MV-4-11 (cell line): ENCODE measurements at regions not wholly inside any gene's neighbourhood (a gene's known extent, or its start where the extent isn't known, plus 50 kb on each side); places are given as distances from the start of the nearest gene placed in this dataset.
"Not testable (repeated sequence)": the region's sequence is repeated elsewhere in the genome, so short reads cannot be mapped to it uniquely, and the experiment has no call there.

ENCODE experiments used
- DNase-seq: peaks from one replicate; lab custom pipeline; 2025; lab: John Stamatoyannopoulos, UW

DNA sequence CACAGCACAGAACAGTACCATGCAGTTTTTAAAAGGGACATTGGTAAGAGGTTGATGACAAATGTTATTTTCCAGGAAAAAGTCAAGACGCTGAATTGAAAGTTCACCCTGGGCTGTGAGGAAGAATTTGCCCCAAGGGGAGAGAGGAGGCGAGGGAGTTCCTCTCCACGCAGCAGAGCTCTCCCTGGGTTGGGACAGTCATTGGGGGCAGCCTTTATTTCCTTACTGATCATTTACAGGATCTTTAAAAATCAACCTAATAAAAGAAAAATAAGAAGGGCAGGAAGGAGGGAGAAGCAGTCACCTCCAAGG is 49.9 kb upstream of the WNT7B start:
- no peak for DNase-seq

- peak; percentile 6 for DNase-seq
These were observed 50.5 kb upstream of the WNT7B start for GRCh38 chr22:46027211-46028105.

GRCh38 chr22:46028106-46028991 is 51.4 kb upstream of the WNT7B start:
- no peak for DNase-seq

GRCh38 chr22:46029036-46029435 is 52.1 kb upstream of the WNT7B start:
- no peak for DNase-seq

DNA sequence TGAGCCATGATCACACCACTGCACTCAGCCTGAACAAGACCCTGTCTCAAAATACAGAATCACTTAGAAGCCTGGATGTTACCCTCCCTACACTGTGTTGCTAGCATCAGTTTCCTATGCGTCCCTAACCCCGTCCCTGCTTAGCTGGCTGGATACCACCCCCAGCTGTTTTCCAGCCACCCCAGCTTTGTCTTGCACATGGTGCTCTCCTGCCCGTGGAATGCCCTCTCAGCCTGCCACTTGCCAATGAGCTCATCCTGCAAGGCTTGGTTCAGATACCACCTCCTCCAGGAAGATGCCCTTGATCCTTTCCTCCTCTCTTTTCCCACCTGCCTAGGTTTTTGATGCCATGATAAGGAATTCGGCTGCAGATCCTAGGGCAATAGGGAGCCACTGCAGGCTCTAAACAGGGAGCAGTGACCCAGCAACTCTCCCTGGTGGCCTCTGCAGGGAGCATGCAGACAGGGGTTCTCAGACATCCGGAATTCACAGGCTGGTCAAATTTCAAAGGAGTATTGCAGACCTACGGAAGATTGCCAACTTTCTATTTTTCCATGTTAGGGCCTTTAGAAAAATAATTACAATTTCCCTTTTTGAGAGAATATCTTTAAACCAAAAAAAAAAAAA is 52.7 kb upstream of the WNT7B start:
- DNase-seq = no peak

DNA sequence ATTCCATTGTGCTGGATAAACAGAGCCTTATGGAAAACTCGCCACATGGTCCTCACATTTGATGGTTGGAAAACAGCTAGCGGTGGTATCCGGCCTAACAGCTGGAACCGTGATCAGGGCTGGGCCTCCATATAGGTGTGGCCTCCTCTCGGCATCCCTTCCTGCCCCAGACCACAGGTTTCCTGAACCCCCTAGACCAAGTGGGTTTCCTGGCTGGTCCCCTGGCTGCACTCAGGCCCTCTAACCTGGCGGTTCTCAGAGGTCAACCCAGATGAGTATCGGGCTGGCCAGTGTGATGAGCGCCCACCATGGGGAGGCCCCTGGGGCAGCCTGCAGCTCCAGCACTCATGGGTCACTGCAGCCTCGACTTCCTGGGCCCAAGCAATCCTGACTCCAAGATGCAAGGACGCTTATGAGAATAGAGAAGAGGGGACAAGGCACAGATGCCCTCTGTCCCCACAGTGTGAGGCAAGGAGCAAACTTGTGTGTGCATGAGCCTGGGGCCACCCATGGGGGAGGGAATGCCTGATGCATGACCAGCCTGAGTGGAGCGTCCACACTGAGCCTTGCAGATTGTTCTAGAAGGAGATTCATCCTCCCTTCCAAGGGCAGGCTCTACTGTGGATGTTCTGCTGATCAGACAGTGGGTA is 53.4 kb upstream of the WNT7B start:
- no peak for DNase-seq

- DNase-seq = no peak
These were observed 54.1 kb upstream of the WNT7B start for GRCh38 chr22:46031066-46031465.

DNA sequence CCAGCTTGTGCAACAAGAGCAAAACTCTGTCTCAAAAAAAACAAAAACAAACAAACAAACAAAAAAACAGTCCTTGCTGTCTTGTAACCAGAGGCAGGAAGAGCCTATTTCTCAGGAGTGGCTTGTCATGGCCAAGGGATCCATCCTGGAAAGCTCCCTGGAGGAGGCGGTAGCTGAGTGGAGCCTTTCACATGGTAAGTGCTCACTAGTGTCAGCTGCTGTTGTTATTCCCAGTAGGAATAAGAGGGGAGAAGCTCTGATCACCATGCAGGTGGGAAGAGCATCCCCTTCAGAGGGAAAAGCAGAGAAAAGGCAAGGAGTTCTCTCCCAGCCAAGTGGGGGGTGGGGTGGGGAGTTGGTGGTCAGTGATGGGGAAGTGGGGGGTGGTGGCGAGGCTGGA is 54.6 kb upstream of the WNT7B start:
- DNase-seq = no peak

DNA sequence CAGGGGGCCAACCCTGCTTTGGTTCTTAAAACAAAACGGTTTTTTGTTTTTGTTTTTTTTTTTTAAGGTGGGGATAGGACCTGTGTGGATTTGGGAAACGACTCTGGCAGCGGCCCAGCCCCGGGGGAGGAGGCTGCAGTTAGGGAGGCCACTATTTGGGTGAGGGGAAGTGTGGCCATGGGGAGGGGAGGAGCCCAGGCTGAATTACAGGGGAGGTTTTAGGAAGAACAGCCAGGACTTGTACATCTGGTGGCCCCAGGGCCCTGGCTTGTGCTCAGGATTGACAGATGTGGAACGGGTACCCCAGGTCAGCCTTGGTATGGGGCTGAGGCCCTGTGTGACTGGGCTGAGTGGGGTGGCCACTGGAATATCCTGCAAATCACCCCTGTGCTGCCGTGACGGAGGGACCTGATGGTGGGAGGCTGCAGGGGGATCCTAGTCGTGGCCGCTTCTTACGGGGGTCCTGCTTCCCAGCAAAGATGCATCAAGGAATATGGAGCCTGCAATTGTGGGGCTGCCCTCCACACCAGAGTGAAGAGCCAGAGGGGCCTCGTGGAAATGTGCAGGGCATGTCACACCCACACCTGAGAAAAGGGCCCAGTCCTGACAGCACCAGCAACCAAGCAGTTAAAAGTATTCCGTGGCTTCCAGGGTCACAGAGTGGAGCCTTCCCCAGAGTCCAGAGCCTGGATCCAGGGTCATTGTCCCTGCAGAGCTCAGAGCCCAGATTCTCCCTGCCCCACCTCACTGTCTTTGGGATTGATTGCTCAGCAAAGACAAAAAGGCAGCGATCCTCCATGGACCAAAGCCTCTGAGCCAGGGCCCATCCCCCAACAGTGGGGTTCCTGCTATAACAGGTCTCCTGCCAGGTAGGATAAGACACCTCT is 55.2 kb upstream of the WNT7B start:
- no peak for DNase-seq

GRCh38 chr22:46033256-46034200 is 56.6 kb upstream of the WNT7B start:
- DNase-seq = no peak

DNA sequence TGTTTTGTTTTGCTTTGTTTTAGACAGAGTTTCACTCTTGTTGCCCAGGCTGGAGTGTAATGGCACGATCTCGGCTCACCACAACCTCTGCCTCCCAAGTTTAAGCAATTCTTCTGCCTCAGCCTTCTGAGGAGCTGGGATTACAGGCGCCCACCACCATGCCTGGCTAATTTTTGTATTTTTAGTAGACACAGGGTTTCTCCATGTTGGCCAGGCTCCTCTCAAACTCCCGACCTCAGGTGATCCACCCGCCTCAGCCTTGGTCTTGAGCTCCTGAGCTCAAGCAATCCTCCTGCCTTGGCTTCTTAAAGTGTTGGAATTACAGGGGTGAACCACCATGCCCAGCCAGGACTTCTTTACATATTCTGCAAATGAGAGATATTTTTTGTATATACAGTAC is 57.5 kb upstream of the WNT7B start:
- not testable (repeated sequence) for DNase-seq

GRCh38 chr22:46035380-46035741 is 58.4 kb upstream of the WNT7B start:
- no peak for DNase-seq

- peak; percentile 97 for DNase-seq
These were observed 59.0 kb upstream of the WNT7B start for GRCh38 chr22:46035742-46036557.

- DNase-seq = no peak
These were observed 59.8 kb upstream of the WNT7B start for GRCh38 chr22:46036558-46037408.

DNA sequence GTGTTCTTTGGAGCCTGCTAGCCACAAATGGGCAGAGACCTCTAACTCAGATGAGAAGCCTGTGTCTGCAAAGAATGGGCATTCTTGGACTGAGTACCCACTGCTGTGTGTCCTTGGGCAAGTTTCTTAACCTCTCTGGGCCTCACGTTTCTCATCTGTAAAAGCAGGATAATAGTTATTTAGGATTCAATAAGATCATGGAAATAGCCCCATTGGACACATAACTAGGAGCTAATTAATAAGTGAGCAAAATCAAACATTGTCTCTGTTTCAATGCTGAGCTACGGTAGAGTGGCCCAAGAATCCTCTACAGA is 61.2 kb upstream of the WNT7B start:
- no peak for DNase-seq

DNA sequence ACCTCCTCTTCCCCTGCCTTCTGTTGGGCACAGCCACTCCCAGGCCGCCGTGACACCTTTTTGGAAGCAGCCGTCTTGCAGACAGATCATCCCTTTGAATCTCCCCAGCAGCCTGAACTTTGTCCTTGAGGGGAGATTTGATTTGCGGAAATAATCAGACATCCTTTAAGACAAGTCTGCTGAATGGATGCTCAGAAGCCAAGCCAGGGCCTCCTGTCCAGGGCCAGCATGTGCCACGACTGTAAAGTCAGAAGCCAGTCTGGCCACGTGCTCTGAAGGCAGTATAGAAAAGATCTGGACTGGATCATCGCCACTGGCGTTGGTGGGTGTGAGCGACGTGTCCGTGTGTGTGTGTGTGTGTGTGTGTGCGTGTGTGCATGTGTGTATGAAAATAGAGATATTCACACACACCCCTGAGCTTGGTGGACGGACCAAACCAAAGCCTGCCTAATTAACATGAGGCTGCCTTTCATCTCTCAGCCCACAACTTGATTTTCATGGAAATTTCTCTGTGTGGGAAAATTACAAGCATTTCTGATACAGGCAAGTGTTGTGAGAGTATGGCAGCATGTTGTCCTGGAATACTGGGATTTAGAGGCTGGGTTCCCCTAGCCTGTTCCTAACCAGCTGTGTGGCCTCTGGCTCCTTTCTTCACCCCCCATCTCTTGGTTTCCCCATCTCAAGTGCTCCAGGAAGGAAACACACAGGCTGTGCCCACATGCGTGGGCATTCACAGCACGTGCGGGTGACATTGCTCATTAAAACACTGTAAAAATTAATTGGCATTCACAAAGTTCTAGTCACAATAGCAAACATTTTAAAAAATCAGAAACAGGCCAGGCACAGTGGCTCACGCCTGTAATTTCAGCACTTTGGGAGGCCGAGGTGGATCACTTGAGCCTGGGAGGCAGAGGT is 61.8 kb upstream of the WNT7B start:
- DNase-seq = no peak

GRCh38 chr22:46039535-46039934 is 62.6 kb upstream of the WNT7B start:
- DNase-seq = no peak
